ENCODE measurements at regions not wholly inside any gene's neighbourhood (a gene's known extent, or its start where the extent isn't known, plus 50 kb on each side); places are given as distances from the start of the nearest gene placed in this dataset.

- H3K4me3 ChIP-seq = no peak overlapping the region
- TF ChIP-seq POLR2AphosphoS5 (IDR thresholded peaks at IDR 0.05; ENCODE audit: borderline replicate concordance, low read depth, low read length) = no peak
- TF ChIP-seq FOXP2 (optimal IDR thresholded peaks at IDR 0.05; ENCODE audit: control extremely low read depth, extremely low read length, insufficient read depth) = no peak
- TF ChIP-seq EZH2 (IDR thresholded peaks at IDR 0.05) = no peak
- no peaks in the 10 kb centered on the region for H3K36me3 ChIP-seq (ENCODE audit: insufficient read depth, low read length)
- no peak for DNase-seq (ENCODE audit: low read depth, low spot score)
- no peaks in the 10 kb centered on the region for H3K9me3 ChIP-seq (ENCODE audit: low read depth, low read length)
- H3K9ac ChIP-seq (ENCODE audit: insufficient read length) = no peak overlapping the region
- no peak overlapping the region for H3K27ac ChIP-seq
These were observed 66.4 kb upstream of the KL start for GRCh38 chr13:32949820-32950219.

DNA sequence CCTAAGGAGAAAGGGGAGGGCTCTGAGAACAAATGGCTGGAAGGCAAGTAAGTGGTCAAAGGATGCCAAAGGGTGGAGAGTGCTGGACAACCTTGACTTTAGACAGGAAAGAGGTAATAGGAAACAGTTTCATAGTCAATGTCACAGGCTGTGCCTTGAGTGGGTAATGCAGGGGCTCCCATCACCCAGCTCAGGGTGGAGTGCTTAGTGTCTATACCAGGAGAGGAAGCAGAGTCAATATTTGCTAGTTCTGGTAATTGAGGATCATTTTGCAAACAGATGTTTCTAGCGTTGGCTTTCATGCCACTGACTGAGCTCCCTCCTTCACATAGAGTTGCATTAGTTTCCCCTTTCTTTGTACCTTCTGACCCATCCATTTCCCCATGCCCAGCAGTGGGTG, 64.6 kb upstream of the KL start:
- DNase-seq (ENCODE audit: low read depth, low spot score) = no peak
- Histone ChIP-seq H3K9ac (ENCODE audit: insufficient read length) (no peak overlapping the region), H3K36me3 (ENCODE audit: insufficient read depth, low read length) (no peaks in the 10 kb centered on the region), H3K4me3 (no peak overlapping the region), H3K27ac (no peak overlapping the region), H3K9me3 (ENCODE audit: low read depth, low read length) (no peaks in the 10 kb centered on the region)
- no peak for TF ChIP-seq FOXP2 (optimal IDR thresholded peaks at IDR 0.05; ENCODE audit: control extremely low read depth, extremely low read length, insufficient read depth)
- no peak for TF ChIP-seq POLR2AphosphoS5 (IDR thresholded peaks at IDR 0.05; ENCODE audit: borderline replicate concordance, low read depth, low read length)
- no peak for TF ChIP-seq EZH2 (IDR thresholded peaks at IDR 0.05)

DNA sequence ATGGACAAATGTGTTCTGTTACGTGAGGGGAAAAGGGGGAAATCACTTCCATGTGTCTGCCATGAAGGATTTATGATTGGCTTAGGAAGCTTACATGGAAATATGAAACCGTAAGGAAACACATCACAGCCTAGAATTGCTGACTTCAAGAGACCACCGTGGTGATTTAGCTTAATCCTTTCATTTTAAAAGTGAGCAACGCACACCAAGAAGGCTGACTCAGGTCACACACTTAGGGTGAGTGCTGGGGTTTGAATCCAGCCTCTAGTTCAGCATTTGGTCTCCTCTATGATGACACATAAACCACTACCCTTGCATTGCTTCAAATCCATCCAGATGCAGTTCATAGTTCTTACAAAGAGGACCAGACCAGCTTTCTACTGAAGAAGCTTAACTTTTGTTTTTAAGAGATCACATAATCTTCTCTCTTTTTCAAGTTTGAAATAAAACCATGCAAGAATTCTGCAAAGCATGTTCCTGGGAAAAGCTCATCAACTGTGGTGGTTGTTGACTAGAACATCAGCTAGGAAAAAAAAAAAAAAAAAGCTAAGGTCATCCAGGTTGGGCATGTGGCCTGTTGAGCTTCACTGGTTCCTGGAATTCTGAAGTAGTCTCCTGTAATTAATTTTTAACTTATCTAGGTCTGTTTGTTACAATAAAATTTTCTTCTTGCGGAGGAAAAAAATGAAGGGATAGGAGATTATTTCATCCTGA, 60.2 kb upstream of the KL start:
- no peak for DNase-seq (ENCODE audit: low read depth, low spot score)
- Histone ChIP-seq H3K9me3 (ENCODE audit: low read depth, low read length) (no peaks in the 10 kb centered on the region), H3K4me3 (no peak overlapping the region), H3K9ac (ENCODE audit: insufficient read length) (no peak overlapping the region), H3K36me3 (ENCODE audit: insufficient read depth, low read length) (no peaks in the 10 kb centered on the region), H3K27ac (no peak overlapping the region; the same call in 1 of the 2 replicates)
- TF ChIP-seq FOXP2 (optimal IDR thresholded peaks at IDR 0.05; ENCODE audit: control extremely low read depth, extremely low read length, insufficient read depth) (no peak), EZH2 (IDR thresholded peaks at IDR 0.05) (no peak), POLR2AphosphoS5 (IDR thresholded peaks at IDR 0.05; ENCODE audit: borderline replicate concordance, low read depth, low read length) (no peak)

GRCh38 chr13:32956595-32956933, 59.7 kb upstream of the KL start:
- Histone ChIP-seq H3K9me3 (ENCODE audit: low read depth, low read length) (no peaks in the 10 kb centered on the region), H3K4me3 (no peak overlapping the region), H3K27ac (no peak overlapping the region), H3K9ac (ENCODE audit: insufficient read length) (no peak overlapping the region), H3K36me3 (ENCODE audit: insufficient read depth, low read length) (no peaks in the 10 kb centered on the region)
- TF ChIP-seq EZH2 (IDR thresholded peaks at IDR 0.05) (no peak), FOXP2 (optimal IDR thresholded peaks at IDR 0.05; ENCODE audit: control extremely low read depth, extremely low read length, insufficient read depth) (no peak), POLR2AphosphoS5 (IDR thresholded peaks at IDR 0.05; ENCODE audit: borderline replicate concordance, low read depth, low read length) (no peak)
- DNase-seq (ENCODE audit: low read depth, low spot score) = no peak

DNA sequence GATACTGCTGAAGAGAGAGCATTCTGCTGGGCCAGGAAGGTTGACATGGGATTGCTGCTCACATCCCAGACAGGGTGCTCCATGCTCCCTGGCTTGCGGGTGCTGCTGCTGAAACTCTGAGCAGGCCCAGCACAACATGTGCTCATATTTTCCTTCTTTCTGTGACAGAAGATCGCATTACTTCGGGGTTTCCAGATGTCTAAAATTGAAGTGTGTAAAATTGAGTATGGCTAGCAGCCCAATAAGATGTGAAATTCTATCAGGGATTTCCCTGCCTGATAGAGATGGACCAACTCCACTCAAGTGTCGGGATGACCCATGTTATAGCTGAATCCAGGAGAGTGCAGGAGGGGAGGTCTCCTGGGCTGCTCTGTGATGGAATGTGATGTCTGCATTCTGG, 55.6 kb upstream of the KL start:
- H3K27ac ChIP-seq = no peak overlapping the region
- no peaks in the 10 kb centered on the region for H3K9me3 ChIP-seq (ENCODE audit: low read depth, low read length)
- TF ChIP-seq FOXP2 (optimal IDR thresholded peaks at IDR 0.05; ENCODE audit: control extremely low read depth, extremely low read length, insufficient read depth) (no peak), POLR2AphosphoS5 (IDR thresholded peaks at IDR 0.05; ENCODE audit: borderline replicate concordance, low read depth, low read length) (no peak), EZH2 (IDR thresholded peaks at IDR 0.05) (no peak)

DNA sequence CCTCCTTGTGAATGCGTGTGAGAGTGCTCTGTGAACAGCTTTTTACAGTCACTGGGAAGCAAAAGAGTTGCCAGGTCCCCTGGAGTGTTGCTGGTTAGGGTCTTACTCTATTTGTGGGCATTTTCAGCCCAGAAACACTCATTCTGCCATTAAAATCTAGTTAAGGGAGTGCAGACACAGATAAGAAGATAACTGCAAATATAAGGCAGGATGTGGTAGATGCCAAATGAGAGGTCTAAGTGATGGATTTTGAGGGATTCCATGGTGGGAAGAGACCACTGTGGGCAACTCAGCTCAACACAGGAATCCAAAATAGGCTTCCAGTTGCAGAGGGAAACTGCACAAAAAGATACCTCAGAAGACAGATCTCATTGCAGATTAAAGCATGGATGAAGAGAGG, 54.5 kb upstream of the KL start:
- H3K27ac ChIP-seq = no peak overlapping the region
- H3K36me3 ChIP-seq (ENCODE audit: insufficient read depth, low read length) = no peaks in the 10 kb centered on the region
- no peak for DNase-seq (ENCODE audit: low read depth, low spot score)
- H3K9ac ChIP-seq (ENCODE audit: insufficient read length) = no peak overlapping the region
- H3K9me3 ChIP-seq (ENCODE audit: low read depth, low read length) = no peaks in the 10 kb centered on the region
- no peak for TF ChIP-seq EZH2 (IDR thresholded peaks at IDR 0.05)
- TF ChIP-seq POLR2AphosphoS5 (IDR thresholded peaks at IDR 0.05; ENCODE audit: borderline replicate concordance, low read depth, low read length) = no peak
- no peak for TF ChIP-seq FOXP2 (optimal IDR thresholded peaks at IDR 0.05; ENCODE audit: control extremely low read depth, extremely low read length, insufficient read depth)
- no peak overlapping the region for H3K4me3 ChIP-seq

More for the DNA sequence above, 55.6 kb upstream of the KL start:
- no peak for DNase-seq (ENCODE audit: low read depth, low spot score)
- Histone ChIP-seq H3K4me3 (no peak overlapping the region), H3K36me3 (ENCODE audit: insufficient read depth, low read length) (no peaks in the 10 kb centered on the region), H3K9ac (ENCODE audit: insufficient read length) (no peak overlapping the region)

GRCh38 chr13:32962342-32962741, 53.9 kb upstream of the KL start:
- Histone ChIP-seq H3K36me3 (ENCODE audit: insufficient read depth, low read length) (no peaks in the 10 kb centered on the region), H3K4me3 (no peak overlapping the region), H3K9me3 (ENCODE audit: low read depth, low read length) (no peaks in the 10 kb centered on the region), H3K9ac (ENCODE audit: insufficient read length) (no peak overlapping the region), H3K27ac (no peak overlapping the region)
- no peak for DNase-seq (ENCODE audit: low read depth, low spot score)
- TF ChIP-seq FOXP2 (optimal IDR thresholded peaks at IDR 0.05; ENCODE audit: control extremely low read depth, extremely low read length, insufficient read depth) (no peak), POLR2AphosphoS5 (IDR thresholded peaks at IDR 0.05; ENCODE audit: borderline replicate concordance, low read depth, low read length) (no peak), EZH2 (IDR thresholded peaks at IDR 0.05) (no peak)

- Histone ChIP-seq H3K27ac (no peak overlapping the region), H3K9ac (ENCODE audit: insufficient read length) (no peak overlapping the region), H3K9me3 (ENCODE audit: low read depth, low read length) (no peaks in the 10 kb centered on the region), H3K4me3 (no peak overlapping the region), H3K36me3 (ENCODE audit: insufficient read depth, low read length) (no peaks in the 10 kb centered on the region)
- DNase-seq (ENCODE audit: low read depth, low spot score) = no peak
- TF ChIP-seq EZH2 (IDR thresholded peaks at IDR 0.05) (no peak), POLR2AphosphoS5 (IDR thresholded peaks at IDR 0.05; ENCODE audit: borderline replicate concordance, low read depth, low read length) (no peak), FOXP2 (optimal IDR thresholded peaks at IDR 0.05; ENCODE audit: control extremely low read depth, extremely low read length, insufficient read depth) (no peak)
These were observed 51.2 kb upstream of the KL start for GRCh38 chr13:32964987-32965386.
